SK-N-SH (cell line): ENCODE measurements at regions not wholly inside any gene's neighbourhood (a gene's known extent, or its start where the extent isn't known, plus 50 kb on each side); places are given as distances from the start of the nearest gene placed in this dataset.

ENCODE experiments used
- CTCF ChIA-PET: fragments of 300-600, 350-600 bp; formaldehyde crosslinking; extraction: SDS; loops from one replicate; lab custom pipeline; 2021; lab: Yijun Ruan, JAX
- POLR2A ChIA-PET: fragments of 350-600 bp; sonication (Branson Sonifier 250); formaldehyde crosslinking; extraction: SDS; loops from one replicate; lab custom pipeline; 2020; ENCODE audit warnings: antibody characterized with exemption, inconsistent platforms; lab: Yijun Ruan, JAX
- DNase-seq: peaks from one replicate; pipeline ENCODE4 v3.0.0; 2012
- H2AFZ ChIP-seq: fragments of 200-600 bp; sonication (generic); 2 replicates; pipeline ENCODE4 v1.8.1; 2016; ENCODE audit warnings: antibody characterized with exemption, mild to moderate bottlenecking, low read depth
- H3F3A ChIP-seq: fragments of 200-600 bp; sonication (generic); replicated peaks from 2 replicates; pipeline ENCODE3; 2016; ENCODE audit warnings: antibody characterized with exemption, mild to moderate bottlenecking; ENCODE audit not compliant: insufficient read depth
- H3K27ac ChIP-seq, 2 experiments: fragments of 200-500 bp in 1 of 2; fragments of 200-600 bp in 1 of 2; sonication (Bioruptor generic) in 1 of 2; sonication (generic), shearing (Covaris generic) in 1 of 2; 2 replicates each; pipeline versions ENCODE4 v1.5.1 to v1.6.1; 2014 to 2016; ENCODE audit warnings: low read depth in 2 of 2, inconsistent platforms in 1 of 2, low read length in 1 of 2, mild to moderate bottlenecking in 1 of 2, mixed read lengths in 1 of 2
- H3K27me3 ChIP-seq: fragments of 200-600 bp; sonication (generic), shearing (Covaris generic); 2 replicates; pipeline ENCODE4 v1.6.1; 2016; ENCODE audit warnings: mixed run types; ENCODE audit not compliant: insufficient read depth
- H3K36me3 ChIP-seq, 2 experiments: fragments of 200-500 bp in 1 of 2; fragments of 200-600 bp in 1 of 2; sonication (Bioruptor generic) in 1 of 2; sonication (generic) in 1 of 2; replicated peaks in 1 of 2; 2 replicates each; pipeline versions ENCODE3 to v1.5.1; 2014 to 2016; ENCODE audit warnings: low read length in 1 of 2, mild to moderate bottlenecking in 1 of 2; ENCODE audit not compliant: insufficient read depth in 2 of 2, control insufficient read depth in 1 of 2
- H3K4me1 ChIP-seq, 2 experiments: fragments of 200-500 bp in 1 of 2; fragments of 200-600 bp in 1 of 2; sonication (Bioruptor generic) in 1 of 2; sonication (generic), shearing (Covaris generic) in 1 of 2; 2 replicates each; pipeline versions ENCODE4 v1.5.1 to v1.6.1; 2014 to 2016; ENCODE audit warnings: low read depth in 1 of 2, low read length in 1 of 2, mixed run types in 1 of 2; ENCODE audit not compliant: insufficient read depth in 2 of 2, control insufficient read depth in 1 of 2
- H3K4me2 ChIP-seq: fragments of 200-600 bp; sonication (generic), shearing (Covaris generic); 2 replicates; pipeline ENCODE4 v1.6.1; 2017; ENCODE audit warnings: mixed run types
- H3K4me3 ChIP-seq, 2 experiments: fragments of 200-500 bp in 1 of 2; fragments of 200-600 bp in 1 of 2; sonication (Bioruptor generic) in 1 of 2; sonication (generic), shearing (Covaris generic) in 1 of 2; 2 replicates each; pipeline versions ENCODE4 v1.5.1 to v1.8.1; 2014 to 2016; ENCODE audit warnings: low read depth in 2 of 2, inconsistent platforms in 1 of 2, low read length in 1 of 2, mild to moderate bottlenecking in 1 of 2, mixed read lengths in 1 of 2, moderate library complexity in 1 of 2
- H3K79me2 ChIP-seq: fragments of 200-600 bp; sonication (generic); 2 replicates; pipeline ENCODE4 v1.8.1; 2017; ENCODE audit warnings: mild to moderate bottlenecking; ENCODE audit not compliant: insufficient read depth
- H3K9ac ChIP-seq: fragments of 200-600 bp; sonication (generic); 2 replicates; pipeline ENCODE4 v1.6.1; 2017; ENCODE audit warnings: mixed run types
- H3K9me2 ChIP-seq: fragments of 200-600 bp; sonication (generic); 2 replicates; pipeline ENCODE4 v1.6.1; 2017; ENCODE audit warnings: mixed run types
- H3K9me3 ChIP-seq: fragments of 200-600 bp; sonication (generic); 2 replicates; pipeline ENCODE4 v1.6.1; 2017; ENCODE audit warnings: mixed run types, mild to moderate bottlenecking, moderate library complexity
- H4K20me1 ChIP-seq: fragments of 200-600 bp; sonication (generic); 2 replicates; pipeline ENCODE4 v1.6.1; 2017; ENCODE audit warnings: mild to moderate bottlenecking, mixed run types; ENCODE audit not compliant: insufficient read depth
- ELF1 ChIP-seq: IDR thresholded peaks from 2 replicates; pipeline ENCODE4 v1.4.0; 2012
- EP300 ChIP-seq, 2 experiments: IDR thresholded peaks; 2 replicates each; pipeline versions ENCODE4 v1.4.0 to v1.6.1; 2012; ENCODE audit warnings: borderline replicate concordance in 1 of 2, low read depth in 1 of 2, low read length in 1 of 2
- FOXJ3 ChIP-seq: sonication (generic); formaldehyde crosslinking; IDR thresholded peaks from 2 replicates; pipeline ENCODE4 v1.5.1; 2020; ENCODE audit warnings: mild to moderate bottlenecking, missing genetic modification reagents
- JUND ChIP-seq: IDR thresholded peaks from 2 replicates; pipeline ENCODE4 v1.4.0; 2012
- MEF2A ChIP-seq: IDR thresholded peaks from 2 replicates; pipeline ENCODE4 v1.4.0; 2012; ENCODE audit warnings: low read depth, borderline replicate concordance
- MXI1 ChIP-seq: IDR thresholded peaks from 2 replicates; pipeline ENCODE4 v1.6.1; 2012; ENCODE audit warnings: mild to moderate bottlenecking, low read depth, low read length, improper control_type of control experiment
- NFIC ChIP-seq: IDR thresholded peaks from 2 replicates; pipeline ENCODE4 v1.4.0; 2012; ENCODE audit warnings: borderline replicate concordance
- POLR2AphosphoS5 ChIP-seq: IDR thresholded peaks from 2 replicates; pipeline ENCODE4 v1.6.1; 2012; ENCODE audit warnings: low read depth, low read length
- RAD21 ChIP-seq: IDR thresholded peaks from 2 replicates; pipeline ENCODE4 v1.6.1; 2012; ENCODE audit warnings: mild to moderate bottlenecking, low read length
- RCOR1 ChIP-seq: fragments of 150-350 bp; IDR thresholded peaks from 2 replicates; pipeline ENCODE4 v1.6.1; 2017; ENCODE audit warnings: antibody characterized with exemption, low read length
- REST ChIP-seq: IDR thresholded peaks from 2 replicates; pipeline ENCODE4 v1.6.1; 2012; ENCODE audit warnings: mild to moderate bottlenecking, low read depth, low read length, moderate library complexity
- RFX5 ChIP-seq: IDR thresholded peaks from 2 replicates; pipeline ENCODE4 v1.6.1; 2012; ENCODE audit warnings: mild to moderate bottlenecking, improper control_type of control experiment, low read length
- RXRA ChIP-seq: IDR thresholded peaks from 2 replicates; pipeline ENCODE4 v1.4.0; 2012; ENCODE audit warnings: low read depth, mild to moderate bottlenecking, borderline replicate concordance
- SMC3 ChIP-seq: IDR thresholded peaks from 2 replicates; pipeline ENCODE4 v1.6.1; 2012; ENCODE audit warnings: low read depth, low read length, improper control_type of control experiment
- TCF12 ChIP-seq: IDR thresholded peaks from 2 replicates; pipeline ENCODE4 v1.4.0; 2012
- TEAD4 ChIP-seq: IDR thresholded peaks from 2 replicates; pipeline ENCODE4 v1.4.0; 2012; ENCODE audit warnings: mild to moderate bottlenecking, borderline replicate concordance; ENCODE audit not compliant: insufficient read depth
- ZBTB33 ChIP-seq: IDR thresholded peaks from 2 replicates; pipeline ENCODE4 v1.4.0; 2012; ENCODE audit warnings: low read depth, borderline replicate concordance
- WGBS: methylation state at CpG from one replicate; pipeline ENCODE4 v1.1.6; 2017; ENCODE audit warnings: low lambda C conversion rate; 5-methylcytosine and 5-hydroxymethylcytosine counted together
- TF ChIP-seq, protein P1 (sequence below): IDR thresholded peaks from 2 replicates; pipeline ENCODE4 v1.4.0; 2012; ENCODE audit warnings: low read depth
- TF ChIP-seq, protein P2 (sequence below): fragments of 150-350 bp; IDR thresholded peaks from 2 replicates; pipeline ENCODE4 v1.6.1; 2016; ENCODE audit warnings: mild to moderate bottlenecking, low read depth, low read length
- TF ChIP-seq, protein P3 (sequence below): IDR thresholded peaks from 2 replicates; pipeline ENCODE4 v1.4.0; 2012; ENCODE audit warnings: low read depth, borderline replicate concordance

DNA sequence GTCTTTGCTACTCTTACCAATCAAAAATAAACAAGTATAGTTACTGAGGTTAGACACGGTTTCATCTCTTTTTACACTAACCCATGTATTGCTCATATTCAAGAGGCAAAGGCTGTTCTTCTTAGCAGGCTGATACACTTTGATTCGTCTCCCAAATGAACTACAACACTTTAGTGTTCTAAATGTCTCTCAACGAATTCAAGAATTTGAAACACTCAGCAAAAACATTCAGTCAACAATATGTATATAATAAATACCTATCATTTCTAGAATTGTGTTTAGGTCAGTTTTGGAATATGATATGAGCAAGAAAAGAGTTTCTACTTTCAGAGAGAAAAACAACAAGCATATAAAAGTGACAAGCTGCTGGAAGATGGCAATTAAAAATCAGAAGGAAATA lies 669.6 kb upstream of the DPPA4 start:
- H3K9ac ChIP-seq = no peak overlapping the region
- H3K36me3 ChIP-seq = no peaks in the 10 kb centered on the region
- no peaks in the 10 kb centered on the region for H4K20me1 ChIP-seq
- ChIA-PET CTCF (no interaction called here), POLR2A (no interaction called here)
- no peaks in the 10 kb centered on the region for H3K79me2 ChIP-seq
- no peaks in the 10 kb centered on the region for H3K9me2 ChIP-seq
- H3K4me2 ChIP-seq = no peak overlapping the region
- no peaks in the 10 kb centered on the region for H3K27me3 ChIP-seq
- H3K4me3 ChIP-seq = no peak overlapping the region
- 60% methylated on average over 3 of the region's 3 CpGs for WGBS
- no peak overlapping the region for H2AFZ ChIP-seq
- no peaks in the 10 kb centered on the region for H3K4me1 ChIP-seq
- H3K9me3 ChIP-seq = no peaks in the 10 kb centered on the region
- H3F3A ChIP-seq = no peaks in the 10 kb centered on the region
- no peak overlapping the region for H3K27ac ChIP-seq
- TF ChIP-seq MEF2A (no peak), TEAD4 (no peak), JUND (no peak), MXI1 (no peak), TCF12 (no peak), REST (no peak), RCOR1 (no peak), ELF1 (no peak), NFIC (no peak), ZBTB33 (no peak), RXRA (no peak), POLR2AphosphoS5 (no peak), RAD21 (no peak), EP300 (IDR thresholded peaks at IDR 0.05; ENCODE audit: borderline replicate concordance in 1 of 2, low read depth in 1 of 2, low read length in 1 of 2) (no peak), RFX5 (no peak), FOXJ3 (CRISPR knock-in tag) (no peak), SMC3 (no peak)
- TF ChIP-seq, protein P1, sequence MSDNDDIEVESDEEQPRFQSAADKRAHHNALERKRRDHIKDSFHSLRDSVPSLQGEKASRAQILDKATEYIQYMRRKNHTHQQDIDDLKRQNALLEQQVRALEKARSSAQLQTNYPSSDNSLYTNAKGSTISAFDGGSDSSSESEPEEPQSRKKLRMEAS = no peak
- TF ChIP-seq, protein P2, sequence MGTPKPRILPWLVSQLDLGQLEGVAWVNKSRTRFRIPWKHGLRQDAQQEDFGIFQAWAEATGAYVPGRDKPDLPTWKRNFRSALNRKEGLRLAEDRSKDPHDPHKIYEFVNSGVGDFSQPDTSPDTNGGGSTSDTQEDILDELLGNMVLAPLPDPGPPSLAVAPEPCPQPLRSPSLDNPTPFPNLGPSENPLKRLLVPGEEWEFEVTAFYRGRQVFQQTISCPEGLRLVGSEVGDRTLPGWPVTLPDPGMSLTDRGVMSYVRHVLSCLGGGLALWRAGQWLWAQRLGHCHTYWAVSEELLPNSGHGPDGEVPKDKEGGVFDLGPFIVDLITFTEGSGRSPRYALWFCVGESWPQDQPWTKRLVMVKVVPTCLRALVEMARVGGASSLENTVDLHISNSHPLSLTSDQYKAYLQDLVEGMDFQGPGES = no peak
- TF ChIP-seq, protein P3, sequence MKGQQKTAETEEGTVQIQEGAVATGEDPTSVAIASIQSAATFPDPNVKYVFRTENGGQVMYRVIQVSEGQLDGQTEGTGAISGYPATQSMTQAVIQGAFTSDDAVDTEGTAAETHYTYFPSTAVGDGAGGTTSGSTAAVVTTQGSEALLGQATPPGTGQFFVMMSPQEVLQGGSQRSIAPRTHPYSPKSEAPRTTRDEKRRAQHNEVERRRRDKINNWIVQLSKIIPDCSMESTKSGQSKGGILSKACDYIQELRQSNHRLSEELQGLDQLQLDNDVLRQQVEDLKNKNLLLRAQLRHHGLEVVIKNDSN = no peak
- no peak for DNase-seq
